Liver (tissue), 8 donors: ENCODE measurements at regions not wholly inside any gene's neighbourhood (a gene's known extent, or its start where the extent isn't known, plus 50 kb on each side); places are given as distances from the start of the nearest gene placed in this dataset.
A peak's percentile ranks its signal among the peaks of the same experiment; 100 is the strongest.

Experiments
- DNase-seq: peaks from one replicate; pipeline ENCODE4 v3.0.0-alpha.2; 2017; ENCODE audit warnings: low spot score
- H3K27ac ChIP-seq, 2 donors: one replicate each; pipeline ENCODE4 v1.7.0; 2013; ENCODE audit warnings: inconsistent platforms in 2 of 2, low read length in 2 of 2, control low read depth in 1 of 2, low read depth in 1 of 2, mild to moderate bottlenecking in 1 of 2
- H3K27me3 ChIP-seq, 4 donors: one replicate each; pipeline versions ENCODE4 v1.6.1 to v1.7.0; 2013; ENCODE audit warnings: low read length in 3 of 4, inconsistent platforms in 1 of 4, mild to moderate bottlenecking in 1 of 4, moderate library complexity in 1 of 4; ENCODE audit not compliant: control insufficient read depth in 4 of 4, insufficient read depth in 4 of 4
- H3K36me3 ChIP-seq, 4 donors: one replicate each; pipeline versions ENCODE4 v1.6.1 to v1.7.0; 2013; ENCODE audit warnings: low read length in 3 of 4, mild to moderate bottlenecking in 3 of 4, low read depth in 1 of 4, moderate library complexity in 1 of 4; ENCODE audit not compliant: control insufficient read depth in 4 of 4, insufficient read depth in 3 of 4
- H3K4me1 ChIP-seq, 4 donors: one replicate each; pipeline versions ENCODE4 v1.6.1 to v1.7.0; 2013; ENCODE audit warnings: low read length in 3 of 4, mild to moderate bottlenecking in 3 of 4, moderate library complexity in 1 of 4; ENCODE audit not compliant: control insufficient read depth in 4 of 4, insufficient read depth in 4 of 4
- H3K4me3 ChIP-seq, 3 donors: one replicate each; pipeline versions ENCODE4 v1.6.1 to v1.7.0; 2013; ENCODE audit warnings: low read length in 3 of 3, control low read depth in 1 of 3, low read depth in 1 of 3, mild to moderate bottlenecking in 1 of 3
- H3K9ac ChIP-seq, 2 donors: one replicate each; pipeline ENCODE4 v1.7.0; 2013; ENCODE audit warnings: low read length in 2 of 2, mild to moderate bottlenecking in 2 of 2, moderate library complexity in 2 of 2, control low read depth in 1 of 2, low read depth in 1 of 2
- H3K9me3 ChIP-seq, 4 donors: one replicate each; pipeline versions ENCODE4 v1.6.1 to v1.7.0; 2013; ENCODE audit warnings: low read length in 3 of 4; ENCODE audit not compliant: control insufficient read depth in 4 of 4
- ATF3 ChIP-seq: IDR thresholded peaks from 2 replicates; pipeline ENCODE4 v1.6.1; 2016; ENCODE audit warnings: antibody characterized with exemption
- CTCF ChIP-seq: fragments of 150-350 bp; IDR thresholded peaks from 2 replicates; pipeline ENCODE4 v1.5.1; 2017; ENCODE audit warnings: improper control_type of control experiment, low read depth, low read length; ENCODE audit not compliant: missing input control
- EGR1 ChIP-seq, 2 donors: IDR thresholded peaks; 2 replicates each; pipeline ENCODE4 v1.6.1; 2016 to 2018; ENCODE audit warnings: antibody characterized with exemption in 2 of 2, low read depth in 2 of 2
- FOXA1 ChIP-seq: IDR thresholded peaks from 2 replicates; pipeline ENCODE4 v1.6.1; 2016; ENCODE audit warnings: antibody characterized with exemption
- FOXA2 ChIP-seq: IDR thresholded peaks from 2 replicates; pipeline ENCODE4 v1.6.1; 2016; ENCODE audit warnings: antibody characterized with exemption
- GABPA ChIP-seq, 2 donors: IDR thresholded peaks in 1 of 2; conservative IDR thresholded peaks in 1 of 2; 2 replicates each; pipeline ENCODE4 v1.6.1; 2016; ENCODE audit warnings: antibody characterized with exemption in 2 of 2, mild to moderate bottlenecking in 1 of 2, moderate library complexity in 1 of 2
- HNF4A ChIP-seq, 2 donors: conservative IDR thresholded peaks; 2 replicates each; pipeline ENCODE4 v1.6.1; 2016; ENCODE audit warnings: antibody characterized with exemption in 2 of 2, mild to moderate bottlenecking in 2 of 2
- HNF4G ChIP-seq: IDR thresholded peaks from 2 replicates; pipeline ENCODE4 v1.6.1; 2016; ENCODE audit warnings: antibody characterized with exemption
- JUND ChIP-seq, 2 donors: IDR thresholded peaks; 2 replicates each; pipeline ENCODE4 v1.6.1; 2016; ENCODE audit warnings: antibody characterized with exemption in 2 of 2
- MAX ChIP-seq: IDR thresholded peaks from 2 replicates; pipeline ENCODE4 v1.6.1; 2016; ENCODE audit warnings: antibody characterized with exemption
- NR2F2 ChIP-seq: IDR thresholded peaks from 2 replicates; pipeline ENCODE4 v1.6.1; 2016; ENCODE audit warnings: antibody characterized with exemption
- REST ChIP-seq: IDR thresholded peaks from 2 replicates; pipeline ENCODE4 v1.6.1; 2016; ENCODE audit warnings: antibody characterized with exemption, mild to moderate bottlenecking
- RXRA ChIP-seq, 2 donors: IDR thresholded peaks; 2 replicates each; pipeline ENCODE4 v1.6.1; 2017 to 2018; ENCODE audit warnings: antibody characterized with exemption in 2 of 2, mild to moderate bottlenecking in 1 of 2
- SP1 ChIP-seq: IDR thresholded peaks from 2 replicates; pipeline ENCODE4 v1.6.1; 2018; ENCODE audit warnings: antibody characterized with exemption, mild to moderate bottlenecking
- TAF1 ChIP-seq: conservative IDR thresholded peaks from 2 replicates; pipeline ENCODE4 v1.6.1; 2016; ENCODE audit warnings: antibody characterized with exemption, mild to moderate bottlenecking
- YY1 ChIP-seq: IDR thresholded peaks from 2 replicates; pipeline ENCODE4 v1.6.1; 2016; ENCODE audit warnings: antibody characterized with exemption, mild to moderate bottlenecking
- ZBTB33 ChIP-seq: IDR thresholded peaks from 2 replicates; pipeline ENCODE4 v1.6.1; 2016; ENCODE audit warnings: antibody characterized with exemption
- WGBS: extraction: QIAGEN DNeasy Blood & Tissue Kit; methylation state at CpG from one replicate; pipeline ENCODE4 v1.1.7; 2013; 5-methylcytosine and 5-hydroxymethylcytosine counted together
- donor health status: healthy.
- donor health status: healthy.
- donor health status: healthy.
- donor health status: healthy.
- donor health status: healthy.

- peaks cover 0 to 5% (median 1%) of the 10 kb centered on the region in 4 donors for H3K27me3 ChIP-seq
These were observed 104.5 kb upstream of the DIAPH3 start for GRCh38 chr13:60268203-60268555.

More at GRCh38 chr13:60268203-60268555, 104.5 kb upstream of the DIAPH3 start:
- H3K36me3 ChIP-seq, result no peaks in the 10 kb centered on the region
- H3K9ac ChIP-seq, result no peak overlapping the region
- peaks cover 0 to 3% (median 0%) of the 10 kb centered on the region in 4 donors for H3K4me1 ChIP-seq
- peaks cover 0 to 3% (median 1%) of the 10 kb centered on the region in 4 donors for H3K9me3 ChIP-seq
- peak overlapping the region in 2 of 3 donors; percentile 31 to 59 for H3K4me3 ChIP-seq
- no peak for DNase-seq
- no peak overlapping the region for H3K27ac ChIP-seq
- 51% methylated on average over 8 of the region's 8 CpGs for WGBS
- no peak for TF ChIP-seq TAF1
- TF ChIP-seq ZBTB33, result no peak
- no peak for TF ChIP-seq GABPA (IDR thresholded peaks at IDR 0.05 in 1 of 2, conservative IDR thresholded peaks at IDR 0.05 in 1 of 2)
- TF ChIP-seq HNF4G, result no peak
- TF ChIP-seq SP1, result no peak
- TF ChIP-seq JUND (IDR thresholded peaks at IDR 0.05), result no peak
- no peak for TF ChIP-seq EGR1 (IDR thresholded peaks at IDR 0.05; ENCODE audit: low read depth in 2 of 2)
- no peak for TF ChIP-seq ATF3
- no peak for TF ChIP-seq CTCF
- TF ChIP-seq FOXA2, result no peak
- no peak for TF ChIP-seq HNF4A (conservative IDR thresholded peaks at IDR 0.05)
- TF ChIP-seq RXRA (IDR thresholded peaks at IDR 0.05), result no peak
- no peak for TF ChIP-seq REST
- no peak for TF ChIP-seq MAX
- TF ChIP-seq NR2F2, result no peak
- TF ChIP-seq YY1, result no peak
- no peak for TF ChIP-seq FOXA1
